H1 (cell line): ENCODE measurements at regions not wholly inside any gene's neighbourhood (a gene's known extent, or its start where the extent isn't known, plus 50 kb on each side); places are given as distances from the start of the nearest gene placed in this dataset.
A peak's percentile ranks its signal among the peaks of the same experiment; 100 is the strongest.

Experiments used
- CTCF ChIA-PET: fragments of 300-600 bp; sonication (Branson Sonifier 250); formaldehyde crosslinking; loops from one replicate; lab custom pipeline; 2021; ENCODE audit not compliant: partially characterized antibody; lab: Charles Lee
- POLR2A ChIA-PET: fragments of 300-600 bp; sonication (Branson Sonifier 250); formaldehyde crosslinking; loops from one replicate; lab custom pipeline; 2021; ENCODE audit warnings: inconsistent platforms; ENCODE audit not compliant: partially characterized antibody; lab: Charles Lee
- DNase-seq, 2 experiments: peaks; one replicate each; pipeline versions ENCODE4 v3.0.0 to v3.0.0-alpha.2; 2010 to 2022; ENCODE audit warnings: low spot score in 2 of 2, low read depth in 1 of 2, mixed read lengths in 1 of 2
- FAIRE-seq: peaks from 2 replicates; lab custom pipeline; 2011; peaks lifted over from hg19 to GRCh38; lab: Jason Lieb, UNC
- H2AFZ ChIP-seq: 2 replicates; pipeline ENCODE4 v1.8.1; 2012; ENCODE audit warnings: low read length, inconsistent platforms
- H2AK5ac ChIP-seq: 2 replicates; pipeline ENCODE4 v1.6.1; 2013; ENCODE audit warnings: low read depth, low read length
- H2BK120ac ChIP-seq: replicated peaks from 2 replicates; pipeline ENCODE3; 2013; ENCODE audit warnings: low read depth, low read length, inconsistent platforms
- H2BK12ac ChIP-seq: 2 replicates; pipeline ENCODE4 v1.6.1; 2013; ENCODE audit warnings: low read depth, low read length
- H2BK15ac ChIP-seq: 2 replicates; pipeline ENCODE4 v1.6.1; 2013; ENCODE audit warnings: low read length
- H2BK20ac ChIP-seq: 2 replicates; pipeline ENCODE4 v1.6.1; 2013; ENCODE audit warnings: low read length
- H2BK5ac ChIP-seq: 2 replicates; pipeline ENCODE4 v1.6.1; 2013; ENCODE audit warnings: low read depth, low read length
- H3K14ac ChIP-seq: 2 replicates; pipeline ENCODE4 v1.6.1; 2013; ENCODE audit warnings: inconsistent platforms; ENCODE audit not compliant: insufficient read length
- H3K18ac ChIP-seq: 2 replicates; pipeline ENCODE4 v1.6.1; 2013; ENCODE audit warnings: low read length; ENCODE audit errors: extremely low read depth
- H3K23ac ChIP-seq: 2 replicates; pipeline ENCODE4 v1.6.1; 2013; ENCODE audit warnings: inconsistent platforms; ENCODE audit not compliant: insufficient read length
- H3K23me2 ChIP-seq: 2 replicates; pipeline ENCODE4 v1.6.1; 2013; ENCODE audit warnings: low read depth, low read length
- H3K27ac ChIP-seq: 2 replicates; pipeline ENCODE4 v1.6.1; 2011; ENCODE audit warnings: low read depth, low read length, inconsistent platforms
- H3K27me3 ChIP-seq, 4 experiments: replicated peaks in 1 of 4; 1 replicate in 1 of 4; 2 replicates in 3 of 4; pipeline versions ENCODE4 v1.6.1 to v1.8.1; 2011 to 2013; ENCODE audit warnings: low read length in 3 of 4, mild to moderate bottlenecking in 3 of 4, inconsistent platforms in 2 of 4, mixed read lengths in 2 of 4, moderate library complexity in 1 of 4; ENCODE audit not compliant: control insufficient read depth in 3 of 4, insufficient read depth in 3 of 4; ENCODE audit errors: extremely low read depth in 1 of 4
- H3K36me3 ChIP-seq, 4 experiments: 2 replicates each; pipeline versions ENCODE4 v1.6.1 to v1.8.1; 2011 to 2013; ENCODE audit warnings: mild to moderate bottlenecking in 4 of 4, low read length in 3 of 4, moderate library complexity in 2 of 4, control low read depth in 1 of 4, inconsistent platforms in 1 of 4; ENCODE audit not compliant: insufficient read depth in 4 of 4, control insufficient read depth in 2 of 4
- H3K4ac ChIP-seq: replicated peaks from 2 replicates; pipeline ENCODE3; 2013; ENCODE audit warnings: low read length, low read depth, mixed read lengths, inconsistent platforms; ENCODE audit not compliant: insufficient read length
- H3K4me1 ChIP-seq, 4 experiments: replicated peaks in 1 of 4; 1 replicate in 1 of 4; 2 replicates in 3 of 4; pipeline versions ENCODE4 v1.6.1 to v1.8.1; 2011 to 2013; ENCODE audit warnings: low read length in 3 of 4, inconsistent platforms in 2 of 4, mixed read lengths in 1 of 4; ENCODE audit not compliant: insufficient read depth in 4 of 4, control insufficient read depth in 3 of 4
- H3K4me2 ChIP-seq, 2 experiments: 2 replicates each; pipeline versions ENCODE4 v1.6.1 to v1.8.1; 2011 to 2013; ENCODE audit warnings: low read depth in 2 of 2, low read length in 2 of 2, control low read depth in 1 of 2, inconsistent platforms in 1 of 2, mild to moderate bottlenecking in 1 of 2; ENCODE audit not compliant: insufficient read depth in 1 of 2
- H3K4me3 ChIP-seq, 4 experiments: fragments of 200-600, 300-600 bp in 1 of 4; sonication (generic), shearing (Covaris generic), sonication (Bioruptor Twin) in 1 of 4; 2 replicates each; pipeline versions ENCODE4 v1.5.1 to v1.8.1; 2011 to 2016; ENCODE audit warnings: low read length in 4 of 4, low read depth in 3 of 4, control low read depth in 2 of 4, inconsistent platforms in 2 of 4, mild to moderate bottlenecking in 2 of 4, mixed read lengths in 1 of 4, moderate library complexity in 1 of 4; ENCODE audit not compliant: insufficient read depth in 2 of 4; ENCODE audit errors: extremely low read depth in 1 of 4
- H3K56ac ChIP-seq: replicated peaks from 2 replicates; pipeline ENCODE3; 2013; ENCODE audit warnings: low read depth, mild to moderate bottlenecking, mixed read lengths, low read length, inconsistent platforms; ENCODE audit not compliant: insufficient read length
- H3K79me1 ChIP-seq: 2 replicates; pipeline ENCODE4 v1.6.1; 2013; ENCODE audit warnings: low read depth, low read length, control low read depth
- H3K79me2 ChIP-seq, 2 experiments: 2 replicates each; pipeline versions ENCODE4 v1.6.1 to v1.8.1; 2012 to 2013; ENCODE audit warnings: low read length in 2 of 2, mild to moderate bottlenecking in 2 of 2, inconsistent platforms in 1 of 2; ENCODE audit not compliant: insufficient read depth in 2 of 2, control insufficient read depth in 1 of 2
- H3K9ac ChIP-seq, 4 experiments: replicated peaks in 1 of 4; 1 replicate in 1 of 4; 2 replicates in 3 of 4; pipeline versions ENCODE4 v1.6.1 to v1.8.1; 2011 to 2013; ENCODE audit warnings: low read depth in 3 of 4, low read length in 3 of 4, control low read depth in 2 of 4, mild to moderate bottlenecking in 2 of 4, moderate library complexity in 2 of 4, inconsistent platforms in 1 of 4; ENCODE audit errors: extremely low read depth in 1 of 4
- H3K9me3 ChIP-seq, 2 experiments: 2 replicates each; pipeline versions ENCODE4 v1.6.1 to v1.8.1; 2012 to 2013; ENCODE audit warnings: mild to moderate bottlenecking in 2 of 2, moderate library complexity in 2 of 2, control low read depth in 1 of 2, inconsistent platforms in 1 of 2, low read depth in 1 of 2, low read length in 1 of 2, mixed read lengths in 1 of 2; ENCODE audit not compliant: insufficient read depth in 2 of 2
- H4K20me1 ChIP-seq, 2 experiments: replicated peaks in 1 of 2; 2 replicates each; pipeline versions ENCODE3 to v1.8.1; 2011 to 2013; ENCODE audit warnings: inconsistent platforms in 2 of 2, low read length in 2 of 2, mild to moderate bottlenecking in 1 of 2; ENCODE audit not compliant: insufficient read depth in 2 of 2, control insufficient read depth in 1 of 2
- H4K5ac ChIP-seq: 2 replicates; pipeline ENCODE4 v1.6.1; 2013; ENCODE audit warnings: low read length, low read depth, mixed read lengths, inconsistent platforms; ENCODE audit not compliant: insufficient read length
- H4K8ac ChIP-seq: 2 replicates; pipeline ENCODE4 v1.8.0; 2013; ENCODE audit warnings: mild to moderate bottlenecking, moderate library complexity, low read length, inconsistent platforms; ENCODE audit not compliant: insufficient read depth; ENCODE audit errors: extremely low read depth
- H4K91ac ChIP-seq: replicated peaks from 2 replicates; pipeline ENCODE3; 2013; ENCODE audit warnings: low read length, mixed read lengths, inconsistent platforms; ENCODE audit not compliant: insufficient read length
- WGBS, 2 experiments: shearing (Covaris generic) in 1 of 2; methylation state at CpG; one replicate each; pipeline versions ENCODE4 v1.1.6 to v1.1.7; 2013 to 2015; ENCODE audit warnings: low lambda C conversion rate in 2 of 2, mixed read lengths in 2 of 2, inconsistent platforms in 1 of 2, low coverage in 1 of 2, missing lambda C conversion rate in 1 of 2; ENCODE audit not compliant: insufficient replicate concordance in 2 of 2, insufficient coverage in 1 of 2, insufficient read length in 1 of 2; ENCODE audit errors: extremely low coverage in 1 of 2, missing lambda C conversion rate in 1 of 2; 5-methylcytosine and 5-hydroxymethylcytosine counted together

GRCh38 chr15:26449291-26449690, 323.6 kb downstream of the GABRB3 start:
- Histone ChIP-seq H3K9ac (no peak overlapping the region), H3K27me3 (no peaks in the 10 kb centered on the region), H2AFZ (no peak overlapping the region), H2BK12ac (no peak overlapping the region), H3K4me2 (0 out of 4 replicates have a peak overlapping the region, but pooled peaks of 1 of the 2 experiments have one; percentile 18), H3K14ac (no peak overlapping the region), H3K18ac (no peak overlapping the region), H3K4ac (no peak overlapping the region), H4K5ac (no peak overlapping the region), H3K79me1 (no peaks in the 10 kb centered on the region), H3K56ac (no peak overlapping the region), H4K8ac (no peak overlapping the region), H4K20me1 (no peaks in the 10 kb centered on the region), H3K23me2 (no peaks in the 10 kb centered on the region), H3K23ac (no peak overlapping the region), H3K9me3 (no peaks in the 10 kb centered on the region), H3K27ac (no peak overlapping the region), H2BK5ac (no peak overlapping the region), H2BK15ac (no peak overlapping the region), H2BK20ac (no peak overlapping the region), H3K36me3 (no peaks in the 10 kb centered on the region), H3K79me2 (no peaks in the 10 kb centered on the region), H3K4me1 (no peaks in the 10 kb centered on the region), H2AK5ac (no peak overlapping the region), H2BK120ac (no peak overlapping the region), H3K4me3 (no peak overlapping the region), H4K91ac (no peak overlapping the region)
- WGBS, 2 experiments, result 51% methylated on average over 7 of the region's 7 CpGs; no CpG with 5 or more reads in 1 of the 2 experiments
- ChIA-PET CTCF (interaction anchor here (0.6 kb wide), 1 partner anchor 104 kb away, joined by 3 read pairs; no protein-coding TSS in a partner anchor), POLR2A (no interaction called here)
- FAIRE-seq (peak; percentile 69), DNase-seq (peak in 1 of 2 experiments; percentile 53)
